HG03175 (cell line): ENCODE measurements at regions not wholly inside any gene's neighbourhood (a gene's known extent, or its start where the extent isn't known, plus 50 kb on each side); places are given as distances from the start of the nearest gene placed in this dataset.
"Not testable (repeated sequence)": the region's sequence is repeated elsewhere in the genome, so short reads cannot be mapped to it uniquely, and the experiment has no call there.

ENCODE experiments used
- ATAC-seq: cut with Tn5 transposase; IDR thresholded peaks from one replicate; pipeline ENCODE4 v1.9.1; 2021; ENCODE audit warnings: mild to moderate bottlenecking, moderate library complexity; ENCODE audit not compliant: unreplicated experiment

DNA sequence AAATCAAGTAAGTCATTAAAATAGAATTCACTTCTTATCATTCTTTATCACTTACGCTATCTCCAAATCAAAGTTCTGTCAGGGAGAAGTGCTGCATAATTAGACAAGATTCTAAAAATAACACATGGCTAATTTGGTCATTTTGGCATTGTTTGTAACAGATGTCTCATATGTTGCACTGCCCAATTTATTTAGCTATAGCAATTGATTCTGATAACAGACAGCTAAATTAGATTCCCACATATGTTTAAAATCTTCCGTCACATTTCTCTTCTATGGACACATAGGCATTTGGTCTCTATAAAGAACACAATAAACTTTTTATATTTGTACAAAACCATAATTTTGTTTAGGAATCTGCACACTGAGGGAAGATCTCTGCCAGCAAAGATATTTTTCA, 644.5 kb upstream of the VRK2 start:
- no peak for ATAC-seq

DNA sequence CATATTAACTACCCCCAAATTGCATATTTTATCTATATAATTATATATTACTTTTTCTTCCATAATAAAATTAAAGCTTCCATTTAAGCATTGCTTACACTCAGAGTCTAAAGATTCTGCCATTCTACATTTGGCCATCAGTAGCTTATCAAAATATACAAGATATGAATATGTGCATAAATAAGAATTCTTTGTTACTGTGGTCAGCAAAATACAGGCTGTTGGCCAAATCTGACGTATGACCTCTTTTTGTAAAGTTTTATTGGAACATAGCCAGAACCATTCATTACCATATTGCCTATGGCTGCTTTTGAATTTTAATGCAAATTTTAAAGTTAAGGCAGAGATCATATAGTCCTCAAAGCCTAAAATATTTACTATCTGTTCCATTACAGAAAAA, 643.9 kb upstream of the VRK2 start:
- no peak for ATAC-seq

DNA sequence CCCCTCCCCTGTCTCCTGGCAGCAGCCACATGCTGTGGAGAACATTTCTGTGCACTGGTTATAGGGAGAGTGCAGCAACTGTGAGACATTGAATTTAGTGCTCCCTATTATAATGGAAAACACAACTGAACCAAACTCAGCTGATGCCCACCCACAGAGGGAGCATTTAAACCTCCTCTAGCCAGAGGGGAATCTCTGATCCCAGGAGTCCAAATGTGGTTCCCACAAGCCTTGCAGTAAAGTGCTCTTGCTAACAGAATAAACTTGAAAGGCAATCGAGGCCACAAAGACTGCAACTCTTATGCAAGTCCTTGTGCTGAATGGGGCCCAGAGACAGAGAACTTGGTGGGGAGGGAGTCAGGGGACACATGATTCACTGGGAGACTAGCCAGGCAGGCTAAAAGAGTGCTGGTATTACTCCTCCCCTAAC, 638.8 kb upstream of the VRK2 start:
- ATAC-seq: no peak

DNA sequence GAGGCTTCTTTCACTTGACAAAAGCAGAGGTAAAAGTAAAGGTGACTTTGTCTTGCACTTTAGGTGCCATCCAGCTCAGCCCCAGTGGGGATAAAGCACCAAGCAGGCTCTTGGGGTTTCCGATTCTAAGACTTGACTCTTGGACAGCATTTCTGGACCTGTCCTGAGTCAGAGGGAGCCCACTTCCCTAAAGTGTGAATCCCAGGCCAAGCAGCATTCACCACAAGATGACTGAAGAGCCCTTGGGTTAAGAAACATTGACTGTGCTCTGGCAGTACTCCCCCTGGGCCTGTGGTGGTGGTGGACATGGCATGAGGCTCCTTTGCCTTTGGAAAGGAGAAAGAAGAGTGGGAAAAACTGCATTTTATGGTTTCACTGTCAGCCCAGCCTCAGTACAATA, 638.0 kb upstream of the VRK2 start:
- ATAC-seq: no peak

DNA sequence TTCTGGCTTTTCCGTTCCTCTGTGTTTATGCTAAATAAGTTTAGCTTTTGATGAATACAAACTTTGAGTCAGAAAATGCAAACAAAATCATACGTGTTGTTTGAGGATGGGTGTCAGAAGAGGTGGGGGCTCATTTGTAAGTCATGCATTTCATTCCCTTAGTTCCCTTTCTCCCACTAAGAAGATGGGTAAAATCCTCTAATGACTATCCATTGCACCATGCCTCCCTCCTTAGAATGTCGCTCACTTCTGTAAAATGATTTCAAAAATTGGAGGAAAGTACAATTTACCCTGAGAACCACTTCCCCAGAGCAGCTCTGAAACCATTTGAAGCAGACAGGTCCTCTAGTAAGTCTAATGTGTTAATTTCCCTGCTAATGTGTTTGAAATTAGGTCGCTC, 629.6 kb upstream of the VRK2 start:
- no peak for ATAC-seq

DNA sequence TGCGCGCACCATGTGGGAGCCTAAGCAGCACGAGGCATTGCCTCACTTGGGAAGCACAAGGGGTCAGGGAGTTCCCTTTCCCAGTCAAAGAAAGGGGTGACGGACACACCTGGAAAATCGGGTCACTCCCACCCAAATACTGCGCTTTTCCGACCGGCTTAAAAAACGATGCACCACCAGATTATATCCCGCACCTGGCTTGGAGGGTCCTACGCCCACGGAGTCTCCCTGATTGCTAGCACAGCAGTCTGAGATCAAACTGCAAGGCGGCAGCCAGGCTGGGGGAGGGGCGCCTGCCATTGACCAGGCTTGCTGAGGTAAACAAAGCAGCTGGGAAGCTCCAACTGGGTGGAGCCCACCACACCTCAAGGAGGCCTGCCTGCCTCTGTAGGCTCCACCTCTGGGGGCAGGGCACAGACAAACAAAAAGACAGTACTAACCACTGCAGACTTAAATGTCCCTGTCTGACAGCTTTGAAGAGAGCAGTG, 627.7 kb upstream of the VRK2 start:
- ATAC-seq: not testable (repeated sequence)

DNA sequence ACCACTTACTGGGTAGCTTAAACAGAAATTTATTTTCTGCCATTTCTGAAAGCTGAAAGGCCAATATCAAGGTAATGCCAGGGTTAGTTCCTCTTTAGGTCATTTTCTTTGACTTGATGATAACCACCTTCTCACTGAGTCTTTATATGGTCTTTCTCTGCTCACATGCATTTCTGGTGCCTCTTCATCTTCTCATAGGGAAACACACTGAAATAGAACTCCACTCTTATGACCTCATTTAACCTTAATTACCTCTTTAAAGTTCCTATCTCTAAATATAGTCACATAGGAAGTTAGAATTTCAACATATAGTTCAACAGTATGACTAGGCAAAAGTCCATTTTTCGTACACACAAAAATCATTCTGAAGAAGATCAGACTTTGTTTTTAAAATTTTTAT, 616.8 kb upstream of the VRK2 start:
- no peak for ATAC-seq

DNA sequence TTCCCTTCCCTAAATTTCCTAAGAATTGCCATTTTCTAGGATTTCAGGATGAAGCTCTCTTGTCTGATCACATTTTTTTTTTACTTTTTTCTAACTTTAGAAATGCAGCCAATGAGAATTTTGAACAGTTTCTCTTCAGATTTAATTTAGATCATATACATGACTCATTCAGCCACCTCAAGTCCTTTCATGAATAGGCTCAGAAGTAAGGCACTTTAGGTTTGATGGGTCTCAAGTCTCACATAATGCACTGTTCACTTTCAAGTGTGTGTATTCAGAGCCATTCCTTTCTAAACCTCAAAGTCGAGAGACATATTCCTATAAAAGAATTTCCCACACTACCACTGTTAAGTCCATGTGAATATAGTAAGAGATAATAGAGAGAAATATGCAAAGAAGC, 614.1 kb upstream of the VRK2 start:
- no peak for ATAC-seq

DNA sequence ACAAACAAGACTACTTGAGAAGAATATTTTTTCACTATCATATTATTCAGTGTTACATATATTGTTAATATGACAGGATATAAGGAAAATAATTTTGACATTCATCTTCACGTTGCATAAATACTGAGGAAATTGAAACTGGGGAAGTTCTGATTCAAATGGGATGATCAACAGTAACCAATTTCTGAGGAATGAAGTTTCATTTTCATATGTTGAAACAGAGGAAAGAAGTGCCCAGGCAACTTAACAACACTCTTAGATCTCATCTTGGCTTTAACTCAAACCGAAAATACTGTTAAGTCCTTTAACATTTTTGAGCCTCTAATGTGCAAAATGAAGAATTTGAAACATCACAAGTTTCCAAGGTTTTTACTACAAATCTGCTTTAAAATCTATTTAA, 612.2 kb upstream of the VRK2 start:
- ATAC-seq: no peak

DNA sequence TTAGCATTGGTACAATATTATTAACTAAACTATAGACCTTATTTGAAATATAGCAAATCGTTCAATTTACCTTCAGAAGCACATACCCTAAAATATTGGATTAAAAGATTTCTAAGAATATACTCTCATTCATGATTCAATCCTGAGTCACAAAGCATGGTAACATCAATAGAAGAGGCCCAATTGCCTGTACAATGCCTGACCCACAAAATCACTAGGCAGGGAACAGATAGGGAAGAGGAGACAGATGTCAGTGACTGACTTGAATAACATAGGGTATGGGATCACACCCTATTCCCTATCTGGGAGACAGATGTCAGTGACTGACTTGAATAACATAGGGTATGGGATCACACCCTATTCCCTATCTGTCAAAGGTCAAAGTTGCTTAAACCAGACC, 611.6 kb upstream of the VRK2 start:
- ATAC-seq: no peak

DNA sequence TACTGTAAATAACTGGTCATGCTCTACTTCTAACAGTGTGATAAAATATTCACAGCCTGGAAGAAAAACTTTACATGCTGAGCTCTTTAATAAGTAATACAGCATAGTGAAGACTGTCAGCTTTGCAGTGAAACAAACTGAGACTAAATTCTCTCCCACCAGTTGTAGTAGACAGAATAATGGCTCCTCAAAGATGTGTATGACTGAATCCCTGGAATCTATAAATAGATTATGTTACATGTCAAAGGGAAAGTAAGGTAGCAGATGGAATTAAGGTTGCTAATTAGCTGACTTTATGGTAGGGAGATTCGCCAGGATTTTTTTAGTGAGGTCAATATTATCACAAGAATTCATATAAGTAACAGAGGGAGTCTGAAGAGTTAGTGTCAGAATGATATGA, 609.5 kb upstream of the VRK2 start:
- no peak for ATAC-seq

DNA sequence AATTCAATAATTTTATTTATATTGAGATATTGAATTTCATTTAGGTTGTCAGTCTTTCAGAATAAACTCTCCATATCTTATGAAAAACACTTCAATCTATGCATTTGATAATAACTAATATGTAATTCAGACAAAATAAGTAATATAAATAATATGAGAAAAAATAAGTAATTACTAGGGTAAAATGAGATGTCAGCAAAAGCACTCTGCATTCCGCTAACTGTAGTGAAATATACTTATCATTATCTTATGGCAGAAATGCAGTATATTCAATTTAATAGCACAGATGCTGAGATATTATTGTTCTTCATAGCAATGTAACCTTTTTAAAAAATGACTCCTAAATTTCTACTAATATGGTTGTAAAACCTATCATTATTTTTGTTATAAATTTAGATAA, 606.2 kb upstream of the VRK2 start:
- no peak for ATAC-seq

DNA sequence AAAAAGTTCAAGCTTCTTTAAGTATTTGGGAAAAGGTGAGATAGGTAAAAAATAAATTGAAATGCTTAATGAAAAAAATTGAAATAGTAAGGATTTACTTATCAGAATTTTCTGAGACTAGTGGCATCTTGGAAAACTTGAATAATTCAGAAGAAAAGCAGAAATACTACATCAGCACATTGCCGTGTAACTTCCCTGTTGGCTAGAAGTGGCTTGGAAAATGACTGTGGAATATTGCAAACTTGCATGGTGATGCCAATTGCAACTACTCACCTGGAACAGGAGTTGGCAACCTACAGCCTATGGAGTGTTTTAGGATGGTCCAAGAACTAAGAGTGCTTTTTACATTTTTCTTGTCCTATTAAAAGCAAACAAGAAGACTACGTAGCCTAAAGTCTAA, 603.5 kb upstream of the VRK2 start:
- no peak for ATAC-seq

DNA sequence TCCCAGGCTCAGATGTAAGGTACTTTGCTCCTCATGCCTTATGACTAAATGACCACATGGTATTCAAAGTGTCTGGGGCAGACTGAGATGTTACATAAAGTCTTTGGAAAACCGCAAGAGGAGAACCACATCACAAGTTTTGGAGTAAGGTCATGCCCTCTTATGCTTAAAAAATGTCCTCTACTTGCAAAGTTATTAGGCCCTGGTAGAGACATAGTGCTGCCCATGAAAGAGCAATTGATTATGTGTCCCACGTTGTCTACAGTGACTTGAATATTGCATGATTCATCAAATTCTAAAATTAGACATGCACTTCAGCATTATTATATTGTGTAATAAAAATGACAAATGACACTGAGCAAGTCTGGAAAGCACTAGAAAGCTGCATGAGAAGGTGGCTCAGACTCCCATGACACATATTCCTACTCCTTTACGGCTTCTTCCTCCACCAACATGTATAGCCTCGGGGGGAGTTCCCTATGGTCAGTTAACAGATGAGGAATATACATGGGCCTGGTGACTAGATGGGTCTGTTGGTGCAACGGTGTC, 602.6 kb upstream of the VRK2 start:
- no peak for ATAC-seq

DNA sequence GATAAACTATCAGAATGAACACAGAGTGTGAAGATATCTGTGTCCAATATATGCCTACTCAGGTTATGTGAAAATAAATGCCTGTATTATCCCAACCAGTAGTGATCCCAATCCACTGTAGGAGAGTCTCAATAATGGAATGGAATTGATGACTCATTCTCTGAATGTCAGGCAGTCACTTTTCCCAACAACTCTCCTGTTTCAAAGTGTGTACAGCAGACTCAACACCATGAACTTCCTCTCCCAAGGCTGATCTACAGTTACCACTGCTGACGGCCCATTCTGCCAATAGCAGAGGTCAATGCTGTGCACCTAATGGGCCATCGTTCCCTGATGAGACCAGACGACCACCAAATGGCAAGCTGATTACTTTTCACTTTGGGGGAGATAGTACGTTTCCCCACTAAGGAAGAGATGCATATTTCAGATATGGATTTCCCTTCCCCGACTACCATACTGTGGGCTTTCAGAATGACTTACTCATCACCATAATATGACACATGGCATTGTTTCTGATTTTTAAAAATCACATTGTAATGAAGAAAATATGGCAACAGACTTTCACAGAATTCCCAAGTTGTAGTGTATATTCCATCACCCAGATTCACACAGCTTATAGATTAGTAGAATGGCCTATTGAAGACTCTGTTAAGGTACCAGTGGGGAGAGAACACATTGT, 601.7 kb upstream of the VRK2 start:
- no peak for ATAC-seq

DNA sequence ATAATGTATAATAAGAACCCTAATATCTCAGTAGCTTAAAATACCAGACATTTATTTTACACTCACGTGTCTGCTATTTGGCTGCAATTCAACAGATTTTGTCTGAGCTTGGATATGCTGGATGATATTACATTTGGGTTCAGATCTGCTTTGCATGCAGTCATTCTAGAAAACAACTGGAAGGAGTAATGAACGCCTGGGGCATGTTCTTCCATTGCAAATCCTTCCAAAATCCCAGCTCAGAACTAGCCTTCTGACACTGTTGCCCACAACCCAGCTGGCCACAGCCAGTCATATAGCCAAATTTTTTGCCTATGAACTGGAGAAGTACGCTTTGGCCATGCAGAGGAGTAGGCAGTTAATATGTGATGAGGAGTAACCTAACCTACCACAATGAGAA, 597.8 kb upstream of the VRK2 start:
- ATAC-seq: no peak

DNA sequence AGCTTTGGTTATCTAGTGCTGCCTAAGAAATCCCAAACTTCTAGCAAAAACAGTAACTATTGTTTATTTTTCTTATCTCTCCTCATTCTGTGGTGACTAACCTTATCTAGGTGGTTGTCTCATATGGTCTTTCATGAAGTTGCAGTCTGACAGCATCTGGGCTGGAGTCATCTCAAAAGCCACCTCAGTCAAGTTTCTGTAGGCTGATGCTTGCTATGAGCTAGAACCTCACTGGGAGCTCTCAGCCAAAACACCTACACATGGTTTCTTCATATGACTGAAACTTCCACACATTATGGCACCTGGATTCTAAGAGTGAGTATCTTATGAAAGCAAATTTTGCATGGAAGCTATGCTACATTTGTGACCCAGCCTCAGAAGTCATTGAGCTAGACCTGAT, 596.4 kb upstream of the VRK2 start:
- peak; percentile 60 for ATAC-seq

DNA sequence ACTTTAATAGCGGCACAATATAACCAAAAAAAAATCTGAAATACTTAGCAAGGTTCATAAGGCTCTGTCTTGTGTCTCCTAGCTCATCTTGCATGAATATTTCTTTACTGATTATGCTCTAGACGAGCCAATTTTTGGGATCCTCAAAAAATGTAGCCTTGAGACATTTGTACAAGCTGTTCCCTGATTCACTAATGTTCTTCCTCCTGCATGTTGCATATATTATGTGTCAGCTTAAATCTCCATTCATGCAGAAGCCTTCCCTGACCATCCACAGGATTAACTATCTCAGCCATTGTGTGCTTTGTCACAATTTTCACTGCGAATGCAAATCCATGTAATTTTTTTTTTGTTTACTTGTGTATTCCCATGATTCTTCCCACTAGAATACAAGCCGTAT, 594.0 kb upstream of the VRK2 start:
- no peak for ATAC-seq

DNA sequence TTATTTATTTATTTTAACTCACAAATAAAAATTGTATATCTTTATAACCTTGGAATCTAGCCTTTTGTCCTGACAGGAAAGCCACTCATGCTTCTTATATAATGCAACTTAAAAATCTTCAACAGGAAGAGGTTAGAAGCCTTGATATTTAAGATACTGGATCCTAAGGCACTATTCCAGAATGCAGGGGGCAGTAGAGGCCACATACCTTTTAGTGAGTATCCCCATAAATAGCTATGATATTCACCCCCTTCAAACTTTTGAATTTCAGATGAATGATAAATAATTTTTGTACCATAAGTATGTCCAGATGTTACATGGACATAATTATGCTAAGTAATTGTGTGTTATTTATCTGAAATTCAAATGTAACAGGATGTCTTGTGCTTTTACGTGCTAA, 592.7 kb upstream of the VRK2 start:
- no peak for ATAC-seq

DNA sequence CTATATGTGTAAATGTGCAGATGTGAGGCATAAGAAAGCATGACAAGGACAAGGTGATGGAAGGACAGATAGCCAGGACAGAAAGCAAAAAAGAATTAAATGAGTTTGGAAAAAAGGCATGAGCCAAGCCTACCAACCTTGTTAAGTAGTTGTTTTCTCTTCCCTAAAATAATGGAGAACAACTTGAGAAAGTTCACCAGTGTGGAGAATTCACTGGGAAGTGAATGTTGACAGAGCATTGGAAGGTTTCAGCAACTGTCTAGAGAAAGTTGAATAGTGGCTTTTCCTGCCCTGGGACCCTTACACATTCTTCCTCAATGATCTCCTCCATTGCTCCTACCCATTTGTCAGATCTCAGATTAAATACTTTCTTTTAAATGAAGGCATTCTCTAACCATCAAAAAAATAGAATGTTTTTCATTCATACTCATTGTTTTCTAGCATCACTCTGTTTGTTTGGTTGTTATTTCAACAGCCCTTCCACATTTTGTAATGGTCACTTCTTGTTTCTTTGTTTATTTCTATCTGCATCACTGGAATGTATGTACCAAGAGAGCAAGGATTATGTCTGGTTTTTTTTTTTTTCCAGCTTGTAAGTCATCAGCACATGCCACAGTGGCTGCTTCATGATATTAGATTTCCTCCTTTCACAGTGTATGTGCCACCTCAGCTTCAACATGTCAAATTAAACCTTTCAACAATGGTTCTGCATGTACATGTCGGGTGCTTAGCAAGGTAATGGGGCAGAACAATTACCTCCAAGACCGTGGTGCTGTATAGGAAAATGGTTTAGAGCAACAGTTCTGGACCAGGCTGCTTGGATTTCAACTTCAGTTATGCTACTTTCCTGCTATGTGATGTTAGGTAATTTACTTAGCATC, 586.0 kb upstream of the VRK2 start:
- ATAC-seq: no peak

DNA sequence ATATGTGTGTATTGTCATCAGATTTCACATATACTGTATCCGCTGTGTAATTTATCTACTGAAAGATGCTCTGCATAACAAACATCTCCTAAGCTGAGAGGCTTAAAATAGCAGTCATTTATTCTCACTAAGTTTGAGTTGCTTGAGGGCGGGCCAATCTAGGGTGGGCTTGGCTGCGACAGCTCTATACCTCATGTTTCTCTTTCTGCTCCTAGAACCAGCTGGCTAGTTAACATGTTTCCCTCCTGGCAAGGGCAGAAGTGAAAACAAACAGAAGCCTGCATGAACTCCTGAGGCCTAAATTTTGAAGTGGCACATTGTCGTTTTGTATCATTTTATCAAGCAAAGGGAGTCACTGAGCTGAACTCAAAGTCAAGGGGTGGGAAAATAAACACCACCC, 585.0 kb upstream of the VRK2 start:
- no peak for ATAC-seq

DNA sequence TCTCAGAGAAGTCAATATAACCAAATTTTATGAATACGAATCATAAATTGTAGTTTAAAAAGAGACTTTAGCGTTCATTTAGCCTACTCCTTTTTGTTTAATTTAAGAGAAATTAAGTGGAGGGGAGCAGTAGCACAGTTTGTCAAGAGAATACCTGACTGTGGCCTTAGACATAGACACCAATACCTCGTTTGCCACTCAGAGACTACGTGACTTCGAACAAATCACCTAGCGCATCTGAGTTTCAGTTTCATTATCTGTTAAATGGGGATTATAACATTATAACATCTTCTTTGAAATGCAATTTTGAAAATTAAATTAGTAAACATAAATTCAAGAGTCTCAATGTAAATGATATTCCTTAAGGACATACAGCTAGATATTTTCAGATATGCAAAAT, 581.5 kb upstream of the VRK2 start:
- no peak for ATAC-seq
